ENCODE measurements at regions not wholly inside any gene's neighbourhood (a gene's known extent, or its start where the extent isn't known, plus 50 kb on each side); places are given as distances from the start of the nearest gene placed in this dataset.

- Mint-ChIP-seq H3K36me3 (no peaks in the 10 kb centered on the region), H3K4me1 (peaks cover 15% of the 10 kb centered on the region), H3K27ac (no peak overlapping the region), H3K9me3 (no peaks in the 10 kb centered on the region), H3K4me3 (no peak overlapping the region), H3K27me3 (ENCODE audit: low read depth) (peaks cover 5% of the 10 kb centered on the region)
- no peak for TF ChIP-seq CTCF (IDR thresholded peaks at IDR 0.05; ENCODE audit: unreplicated experiment)
- no peak for DNase-seq (ENCODE audit: low spot score in 2 of 2, unreplicated experiment in 2 of 2)
Observed at GRCh38 chr10:64067009-64067606, 545.9 kb downstream of the REEP3 start.

- Mint-ChIP-seq H3K4me3 (no peak overlapping the region), H3K9me3 (no peaks in the 10 kb centered on the region), H3K4me1 (peaks cover 15% of the 10 kb centered on the region), H3K36me3 (no peaks in the 10 kb centered on the region), H3K27me3 (ENCODE audit: low read depth) (peaks cover 5% of the 10 kb centered on the region), H3K27ac (no peak overlapping the region)
- TF ChIP-seq CTCF (IDR thresholded peaks at IDR 0.05; ENCODE audit: unreplicated experiment) = no peak
- DNase-seq (ENCODE audit: low spot score in 2 of 2, unreplicated experiment in 2 of 2) = no peak
Observed at GRCh38 chr10:64067859-64068258, 546.7 kb downstream of the REEP3 start.

- H3K36me3 Mint-ChIP-seq = no peaks in the 10 kb centered on the region
- peaks cover 9% of the 10 kb centered on the region for H3K27me3 Mint-ChIP-seq (ENCODE audit: low read depth)
- TF ChIP-seq CTCF (IDR thresholded peaks at IDR 0.05; ENCODE audit: unreplicated experiment) = no peak
- H3K4me1 Mint-ChIP-seq = peaks cover 15% of the 10 kb centered on the region
- no peak overlapping the region for H3K27ac Mint-ChIP-seq
- H3K4me3 Mint-ChIP-seq = no peak overlapping the region
- no peak for DNase-seq (ENCODE audit: low spot score in 2 of 2, unreplicated experiment in 2 of 2)
- H3K9me3 Mint-ChIP-seq = no peaks in the 10 kb centered on the region
Observed at GRCh38 chr10:64070241-64070640, 549.0 kb downstream of the REEP3 start.

GRCh38 chr10:64071218-64071617, 550.0 kb downstream of the REEP3 start:
- no peak overlapping the region for H3K27ac Mint-ChIP-seq
- no peaks in the 10 kb centered on the region for H3K36me3 Mint-ChIP-seq
- no peak for DNase-seq (ENCODE audit: low spot score in 2 of 2, unreplicated experiment in 2 of 2)
- H3K9me3 Mint-ChIP-seq = no peaks in the 10 kb centered on the region
- H3K4me1 Mint-ChIP-seq = peaks cover 15% of the 10 kb centered on the region
- H3K27me3 Mint-ChIP-seq (ENCODE audit: low read depth) = peaks cover 9% of the 10 kb centered on the region
- H3K4me3 Mint-ChIP-seq = no peak overlapping the region
- no peak for TF ChIP-seq CTCF (IDR thresholded peaks at IDR 0.05; ENCODE audit: unreplicated experiment)

- Mint-ChIP-seq H3K4me3 (no peak overlapping the region), H3K36me3 (no peaks in the 10 kb centered on the region), H3K27me3 (ENCODE audit: low read depth) (peaks cover 20% of the 10 kb centered on the region), H3K4me1 (no peaks in the 10 kb centered on the region), H3K9me3 (no peaks in the 10 kb centered on the region), H3K27ac (no peak overlapping the region)
- TF ChIP-seq CTCF (IDR thresholded peaks at IDR 0.05; ENCODE audit: unreplicated experiment) = no peak
- DNase-seq (ENCODE audit: low spot score in 2 of 2, unreplicated experiment in 2 of 2) = no peak
Observed at GRCh38 chr10:64075604-64076003, 554.4 kb downstream of the REEP3 start.

Data from mesothelial cell of epicardium (in vitro differentiated cells).